HepG2 (cell line): ENCODE measurements at regions not wholly inside any gene's neighbourhood (a gene's known extent, or its start where the extent isn't known, plus 50 kb on each side); places are given as distances from the start of the nearest gene placed in this dataset.

Experiments used
- BORCS8-MEF2B ChIP-seq: sonication (generic); formaldehyde crosslinking; IDR thresholded peaks from 2 replicates; pipeline ENCODE4 v1.8.0; 2022; ENCODE audit warnings: mild to moderate bottlenecking, missing genetic modification reagents
- EP300 ChIP-seq, 3 experiments: sonication (generic) in 1 of 3; formaldehyde crosslinking in 1 of 3; IDR thresholded peaks; 2 replicates each; pipeline versions ENCODE4 v1.5.1 to v1.6.1; 2011 to 2020; ENCODE audit warnings: low read depth in 2 of 3, low read length in 2 of 3, borderline replicate concordance in 1 of 3, improper control_type of control experiment in 1 of 3, mild to moderate bottlenecking in 1 of 3, missing genetic modification reagents in 1 of 3, moderate library complexity in 1 of 3
- ERF ChIP-seq: IDR thresholded peaks from 2 replicates; pipeline ENCODE4 v1.6.1; 2018; ENCODE audit warnings: missing biosample characterization, missing genetic modification reagents
- GABPA ChIP-seq, 2 experiments: IDR thresholded peaks; 2 replicates each; pipeline ENCODE4 v1.6.1; 2011 to 2016; ENCODE audit warnings: low read depth in 2 of 2, low read length in 1 of 2, missing biosample characterization in 1 of 2, missing genetic modification characterization in 1 of 2
- GPBP1L1 ChIP-seq: sonication (generic); formaldehyde crosslinking; IDR thresholded peaks from 2 replicates; pipeline ENCODE4 v1.5.0; 2020; ENCODE audit warnings: mild to moderate bottlenecking, missing genetic modification reagents
- NR2F6 ChIP-seq, 2 experiments: IDR thresholded peaks; 2 replicates each; pipeline ENCODE4 v1.6.1; 2016; ENCODE audit warnings: antibody characterized with exemption in 1 of 2, mild to moderate bottlenecking in 1 of 2
- PHF8 ChIP-seq: sonication (generic); formaldehyde crosslinking; IDR thresholded peaks from 2 replicates; pipeline ENCODE4 v1.5.0; 2020; ENCODE audit warnings: missing genetic modification reagents
- ZBTB20 ChIP-seq: sonication (generic); formaldehyde crosslinking; IDR thresholded peaks from 2 replicates; pipeline ENCODE4 v1.8.1; 2023; ENCODE audit warnings: missing genetic modification reagents, low read depth, mild to moderate bottlenecking, borderline replicate concordance
- ZFYVE20 ChIP-seq: sonication (generic); formaldehyde crosslinking; IDR thresholded peaks from 2 replicates; pipeline ENCODE4 v1.8.0; 2023; ENCODE audit warnings: low read depth, mild to moderate bottlenecking, moderate library complexity, missing genetic modification reagents, borderline replicate concordance
- ZNF256 ChIP-seq: sonication (generic); formaldehyde crosslinking; conservative IDR thresholded peaks from 2 replicates; pipeline ENCODE4 v1.4.0; 2020; ENCODE audit warnings: missing genetic modification reagents
- ZNF687 ChIP-seq: sonication (generic); formaldehyde crosslinking; IDR thresholded peaks from 2 replicates; pipeline ENCODE4 v1.5.1; 2020; ENCODE audit warnings: mild to moderate bottlenecking, missing genetic modification reagents, moderate library complexity
- ZSCAN25 ChIP-seq: sonication (generic); formaldehyde crosslinking; IDR thresholded peaks from 2 replicates; pipeline ENCODE4 v1.8.0; 2022; ENCODE audit warnings: mild to moderate bottlenecking, missing genetic modification reagents
- TF ChIP-seq, protein P1 (sequence below): sonication (generic); formaldehyde crosslinking; IDR thresholded peaks from 2 replicates; pipeline ENCODE4 v1.4.0; 2020; ENCODE audit warnings: missing genetic modification reagents
- TF ChIP-seq, protein P2 (sequence below): sonication (generic); formaldehyde crosslinking; IDR thresholded peaks from 2 replicates; pipeline ENCODE4 v1.9.0; 2022; ENCODE audit warnings: low read depth, missing genetic modification reagents

GRCh38 chr13:40351537-40352379, 314.7 kb downstream of the FOXO1 start (continued):
- TF ChIP-seq ZNF687, result peak; percentile 54
- TF ChIP-seq ZNF256 (CRISPR knock-in tag), result no peak
- TF ChIP-seq EP300 (IDR thresholded peaks at IDR 0.05; ENCODE audit: low read depth in 2 of 2, low read length in 2 of 2), result peak in 1 of 2 experiments; percentile 77; a peak in 2 of 4 replicates
- peak; percentile 67; the same call in 1 of the 2 replicates for TF ChIP-seq EP300 (CRISPR knock-in tag; IDR thresholded peaks at IDR 0.05; ENCODE audit: borderline replicate concordance)
- TF ChIP-seq ERF (CRISPR knock-in tag), result peak; percentile 52; the same call in 1 of the 2 replicates
- peak; percentile 90 for TF ChIP-seq ZSCAN25
- TF ChIP-seq ZFYVE20 (CRISPR knock-in tag), result no peak
- 0 out of 2 replicates have a peak, but pooled peaks have one; percentile 31 for TF ChIP-seq ZBTB20 (CRISPR knock-in tag)
- TF ChIP-seq, protein P1, sequence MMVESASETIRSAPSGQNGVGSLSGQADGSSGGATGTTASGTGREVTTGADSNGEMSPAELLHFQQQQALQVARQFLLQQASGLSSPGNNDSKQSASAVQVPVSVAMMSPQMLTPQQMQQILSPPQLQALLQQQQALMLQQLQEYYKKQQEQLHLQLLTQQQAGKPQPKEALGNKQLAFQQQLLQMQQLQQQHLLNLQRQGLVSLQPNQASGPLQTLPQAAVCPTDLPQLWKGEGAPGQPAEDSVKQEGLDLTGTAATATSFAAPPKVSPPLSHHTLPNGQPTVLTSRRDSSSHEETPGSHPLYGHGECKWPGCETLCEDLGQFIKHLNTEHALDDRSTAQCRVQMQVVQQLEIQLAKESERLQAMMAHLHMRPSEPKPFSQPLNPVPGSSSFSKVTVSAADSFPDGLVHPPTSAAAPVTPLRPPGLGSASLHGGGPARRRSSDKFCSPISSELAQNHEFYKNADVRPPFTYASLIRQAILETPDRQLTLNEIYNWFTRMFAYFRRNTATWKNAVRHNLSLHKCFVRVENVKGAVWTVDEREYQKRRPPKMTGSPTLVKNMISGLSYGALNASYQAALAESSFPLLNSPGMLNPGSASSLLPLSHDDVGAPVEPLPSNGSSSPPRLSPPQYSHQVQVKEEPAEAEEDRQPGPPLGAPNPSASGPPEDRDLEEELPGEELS (CRISPR knock-in tag), result peak; percentile 60
- TF ChIP-seq GPBP1L1 (CRISPR knock-in tag), result no peak
- TF ChIP-seq NR2F6 (IDR thresholded peaks at IDR 0.05), result peak; percentile 83
- peak; percentile 91 for TF ChIP-seq NR2F6 (CRISPR knock-in tag; IDR thresholded peaks at IDR 0.05)
- no peak for TF ChIP-seq GABPA (IDR thresholded peaks at IDR 0.05; ENCODE audit: low read depth, low read length)
- TF ChIP-seq GABPA (CRISPR knock-in tag; IDR thresholded peaks at IDR 0.05; ENCODE audit: low read depth), result no peak
- no peak for TF ChIP-seq PHF8 (CRISPR knock-in tag)
- TF ChIP-seq, protein P2, sequence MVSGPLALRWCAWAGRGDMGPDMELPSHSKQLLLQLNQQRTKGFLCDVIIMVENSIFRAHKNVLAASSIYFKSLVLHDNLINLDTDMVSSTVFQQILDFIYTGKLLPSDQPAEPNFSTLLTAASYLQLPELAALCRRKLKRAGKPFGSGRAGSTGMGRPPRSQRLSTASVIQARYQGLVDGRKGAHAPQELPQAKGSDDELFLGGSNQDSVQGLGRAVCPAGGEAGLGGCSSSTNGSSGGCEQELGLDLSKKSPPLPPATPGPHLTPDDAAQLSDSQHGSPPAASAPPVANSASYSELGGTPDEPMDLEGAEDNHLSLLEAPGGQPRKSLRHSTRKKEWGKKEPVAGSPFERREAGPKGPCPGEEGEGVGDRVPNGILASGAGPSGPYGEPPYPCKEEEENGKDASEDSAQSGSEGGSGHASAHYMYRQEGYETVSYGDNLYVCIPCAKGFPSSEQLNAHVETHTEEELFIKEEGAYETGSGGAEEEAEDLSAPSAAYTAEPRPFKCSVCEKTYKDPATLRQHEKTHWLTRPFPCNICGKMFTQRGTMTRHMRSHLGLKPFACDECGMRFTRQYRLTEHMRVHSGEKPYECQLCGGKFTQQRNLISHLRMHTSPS (CRISPR knock-in tag), result no peak
- TF ChIP-seq BORCS8-MEF2B (CRISPR knock-in tag), result no peak
